ENCODE measurements at regions not wholly inside any gene's neighbourhood (a gene's known extent, or its start where the extent isn't known, plus 50 kb on each side); places are given as distances from the start of the nearest gene placed in this dataset.

- Histone ChIP-seq H3K36me3 (ENCODE audit: control insufficient read depth in 4 of 4, insufficient read depth in 3 of 4, low read depth in 1 of 4, low read length in 3 of 4) (no peaks in the 10 kb centered on the region), H3K9ac (ENCODE audit: low read depth in 1 of 2, low read length in 2 of 2) (no peak overlapping the region), H3K27ac (ENCODE audit: low read depth in 1 of 2, low read length in 2 of 2) (no peak overlapping the region), H3K27me3 (ENCODE audit: control insufficient read depth in 4 of 4, insufficient read depth in 4 of 4, low read length in 3 of 4) (no peaks in the 10 kb centered on the region), H3K4me1 (ENCODE audit: control insufficient read depth in 4 of 4, insufficient read depth in 4 of 4, low read length in 3 of 4) (no peaks in the 10 kb centered on the region), H3K9me3 (ENCODE audit: control insufficient read depth in 4 of 4, low read length in 3 of 4) (no peaks in the 10 kb centered on the region), H3K4me3 (ENCODE audit: low read depth in 1 of 3, low read length in 3 of 3) (no peak overlapping the region)
- TF ChIP-seq, protein P1, sequence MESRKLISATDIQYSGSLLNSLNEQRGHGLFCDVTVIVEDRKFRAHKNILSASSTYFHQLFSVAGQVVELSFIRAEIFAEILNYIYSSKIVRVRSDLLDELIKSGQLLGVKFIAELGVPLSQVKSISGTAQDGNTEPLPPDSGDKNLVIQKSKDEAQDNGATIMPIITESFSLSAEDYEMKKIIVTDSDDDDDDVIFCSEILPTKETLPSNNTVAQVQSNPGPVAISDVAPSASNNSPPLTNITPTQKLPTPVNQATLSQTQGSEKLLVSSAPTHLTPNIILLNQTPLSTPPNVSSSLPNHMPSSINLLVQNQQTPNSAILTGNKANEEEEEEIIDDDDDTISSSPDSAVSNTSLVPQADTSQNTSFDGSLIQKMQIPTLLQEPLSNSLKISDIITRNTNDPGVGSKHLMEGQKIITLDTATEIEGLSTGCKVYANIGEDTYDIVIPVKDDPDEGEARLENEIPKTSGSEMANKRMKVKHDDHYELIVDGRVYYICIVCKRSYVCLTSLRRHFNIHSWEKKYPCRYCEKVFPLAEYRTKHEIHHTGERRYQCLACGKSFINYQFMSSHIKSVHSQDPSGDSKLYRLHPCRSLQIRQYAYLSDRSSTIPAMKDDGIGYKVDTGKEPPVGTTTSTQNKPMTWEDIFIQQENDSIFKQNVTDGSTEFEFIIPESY (IDR thresholded peaks at IDR 0.05), result no peak
- TF ChIP-seq NR2F2 (IDR thresholded peaks at IDR 0.05) (no peak), JUND (IDR thresholded peaks at IDR 0.05) (no peak), HNF4G (IDR thresholded peaks at IDR 0.05) (no peak), SP1 (IDR thresholded peaks at IDR 0.05) (no peak), MAX (IDR thresholded peaks at IDR 0.05) (no peak), RXRA (IDR thresholded peaks at IDR 0.05) (no peak), YY1 (IDR thresholded peaks at IDR 0.05) (no peak), TAF1 (conservative IDR thresholded peaks at IDR 0.05) (no peak), HNF4A (conservative IDR thresholded peaks at IDR 0.05) (no peak), ATF3 (IDR thresholded peaks at IDR 0.05) (no peak), RAD21 (IDR thresholded peaks at IDR 0.05) (peak; percentile 78 to 81), FOXA1 (IDR thresholded peaks at IDR 0.05) (no peak), GABPA (IDR thresholded peaks at IDR 0.05 in 1 of 2, conservative IDR thresholded peaks at IDR 0.05 in 1 of 2) (no peak)
- TF ChIP-seq, protein P2, sequence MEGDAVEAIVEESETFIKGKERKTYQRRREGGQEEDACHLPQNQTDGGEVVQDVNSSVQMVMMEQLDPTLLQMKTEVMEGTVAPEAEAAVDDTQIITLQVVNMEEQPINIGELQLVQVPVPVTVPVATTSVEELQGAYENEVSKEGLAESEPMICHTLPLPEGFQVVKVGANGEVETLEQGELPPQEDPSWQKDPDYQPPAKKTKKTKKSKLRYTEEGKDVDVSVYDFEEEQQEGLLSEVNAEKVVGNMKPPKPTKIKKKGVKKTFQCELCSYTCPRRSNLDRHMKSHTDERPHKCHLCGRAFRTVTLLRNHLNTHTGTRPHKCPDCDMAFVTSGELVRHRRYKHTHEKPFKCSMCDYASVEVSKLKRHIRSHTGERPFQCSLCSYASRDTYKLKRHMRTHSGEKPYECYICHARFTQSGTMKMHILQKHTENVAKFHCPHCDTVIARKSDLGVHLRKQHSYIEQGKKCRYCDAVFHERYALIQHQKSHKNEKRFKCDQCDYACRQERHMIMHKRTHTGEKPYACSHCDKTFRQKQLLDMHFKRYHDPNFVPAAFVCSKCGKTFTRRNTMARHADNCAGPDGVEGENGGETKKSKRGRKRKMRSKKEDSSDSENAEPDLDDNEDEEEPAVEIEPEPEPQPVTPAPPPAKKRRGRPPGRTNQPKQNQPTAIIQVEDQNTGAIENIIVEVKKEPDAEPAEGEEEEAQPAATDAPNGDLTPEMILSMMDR (IDR thresholded peaks at IDR 0.05; ENCODE audit: low read depth, low read length, missing input control), result peak; percentile 85
- no peak for DNase-seq (ENCODE audit: low spot score)
- WGBS, result 10% methylated on average over 2 of the region's 2 CpGs
Observed at GRCh38 chr10:51010977-51011376, 63.3 kb upstream of the PRKG1 start.

DNA sequence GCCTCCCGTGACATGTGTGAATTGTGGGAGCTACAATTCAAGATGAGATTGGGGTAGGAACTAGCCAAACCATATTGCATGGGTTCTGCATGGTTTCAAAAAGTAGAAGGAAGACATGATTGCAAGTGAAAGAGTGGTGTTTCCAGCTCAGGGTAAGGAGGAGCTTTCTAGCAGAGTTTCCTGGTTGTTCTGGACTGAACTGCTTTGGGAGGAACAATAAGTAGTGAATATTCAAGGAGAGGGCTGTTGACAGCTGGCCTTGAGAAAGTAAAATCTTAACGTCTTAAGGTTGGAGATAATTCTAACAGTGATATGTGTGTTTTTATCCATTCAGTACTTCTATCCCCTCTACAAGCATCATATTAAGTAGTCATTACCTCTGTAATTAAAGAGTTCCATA lies 62.2 kb upstream of the PRKG1 start:
- H3K9ac ChIP-seq (ENCODE audit: low read depth in 1 of 2, low read length in 2 of 2), result no peak overlapping the region
- DNase-seq (ENCODE audit: low spot score), result no peak
- 91% methylated on average over 2 of the region's 2 CpGs for WGBS
- H3K4me1 ChIP-seq (ENCODE audit: control insufficient read depth in 4 of 4, insufficient read depth in 4 of 4, low read length in 3 of 4), result no peaks in the 10 kb centered on the region
- no peaks in the 10 kb centered on the region for H3K27me3 ChIP-seq (ENCODE audit: control insufficient read depth in 4 of 4, insufficient read depth in 4 of 4, low read length in 3 of 4)
- H3K27ac ChIP-seq (ENCODE audit: low read depth in 1 of 2, low read length in 2 of 2), result no peak overlapping the region
- no peak overlapping the region for H3K4me3 ChIP-seq (ENCODE audit: low read depth in 1 of 3, low read length in 3 of 3)
- H3K36me3 ChIP-seq (ENCODE audit: control insufficient read depth in 4 of 4, insufficient read depth in 3 of 4, low read depth in 1 of 4, low read length in 3 of 4), result no peaks in the 10 kb centered on the region
- no peak for TF ChIP-seq REST (IDR thresholded peaks at IDR 0.05)
- TF ChIP-seq NR2F2 (IDR thresholded peaks at IDR 0.05), result no peak
- TF ChIP-seq, protein P2 (IDR thresholded peaks at IDR 0.05; ENCODE audit: low read depth, low read length, missing input control), result no peak
- TF ChIP-seq GABPA (IDR thresholded peaks at IDR 0.05 in 1 of 2, conservative IDR thresholded peaks at IDR 0.05 in 1 of 2), result no peak
- TF ChIP-seq MAX (IDR thresholded peaks at IDR 0.05), result no peak
- no peak for TF ChIP-seq FOXA1 (IDR thresholded peaks at IDR 0.05)
- TF ChIP-seq HNF4A (conservative IDR thresholded peaks at IDR 0.05), result no peak
- TF ChIP-seq YY1 (IDR thresholded peaks at IDR 0.05), result no peak
- TF ChIP-seq RXRA (IDR thresholded peaks at IDR 0.05), result no peak
- TF ChIP-seq TAF1 (conservative IDR thresholded peaks at IDR 0.05), result no peak
- TF ChIP-seq EGR1 (IDR thresholded peaks at IDR 0.05; ENCODE audit: low read depth in 2 of 2), result no peak
- no peak for TF ChIP-seq SP1 (IDR thresholded peaks at IDR 0.05)
- no peak for TF ChIP-seq FOXA2 (IDR thresholded peaks at IDR 0.05)
- TF ChIP-seq RAD21 (IDR thresholded peaks at IDR 0.05), result no peak
- TF ChIP-seq, protein P1 (IDR thresholded peaks at IDR 0.05), result no peak
- no peak for TF ChIP-seq JUND (IDR thresholded peaks at IDR 0.05)
- TF ChIP-seq ATF3 (IDR thresholded peaks at IDR 0.05), result no peak
- no peak for TF ChIP-seq HNF4G (IDR thresholded peaks at IDR 0.05)
- no peaks in the 10 kb centered on the region for H3K9me3 ChIP-seq (ENCODE audit: control insufficient read depth in 4 of 4, low read length in 3 of 4)

Data from liver (tissue), 8 donors.